ENCODE measurements at regions not wholly inside any gene's neighbourhood (a gene's known extent, or its start where the extent isn't known, plus 50 kb on each side); places are given as distances from the start of the nearest gene placed in this dataset.
"Not testable (repeated sequence)": the region's sequence is repeated elsewhere in the genome, so short reads cannot be mapped to it uniquely, and the experiment has no call there.

DNA sequence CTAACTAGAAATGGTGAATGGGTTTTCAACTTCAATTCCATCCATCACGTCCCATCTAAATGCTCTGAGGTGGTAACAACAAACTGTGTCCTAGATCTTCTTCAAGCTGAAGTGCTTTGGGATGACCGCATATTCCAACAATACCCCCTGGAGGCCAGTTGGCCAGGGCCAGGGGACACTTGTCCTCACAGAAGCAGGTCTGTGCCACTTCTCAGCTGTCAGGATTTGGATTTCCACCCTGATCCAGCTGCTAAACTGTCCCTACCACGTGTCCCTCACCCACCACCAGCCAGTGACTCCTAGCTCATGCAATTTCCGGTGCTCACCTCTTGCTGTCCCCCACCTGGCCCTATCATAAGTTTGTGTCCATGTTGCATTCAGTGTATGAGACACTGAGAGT, 633.0 kb downstream of the PRIM2 start:
- TF ChIP-seq, protein P1, sequence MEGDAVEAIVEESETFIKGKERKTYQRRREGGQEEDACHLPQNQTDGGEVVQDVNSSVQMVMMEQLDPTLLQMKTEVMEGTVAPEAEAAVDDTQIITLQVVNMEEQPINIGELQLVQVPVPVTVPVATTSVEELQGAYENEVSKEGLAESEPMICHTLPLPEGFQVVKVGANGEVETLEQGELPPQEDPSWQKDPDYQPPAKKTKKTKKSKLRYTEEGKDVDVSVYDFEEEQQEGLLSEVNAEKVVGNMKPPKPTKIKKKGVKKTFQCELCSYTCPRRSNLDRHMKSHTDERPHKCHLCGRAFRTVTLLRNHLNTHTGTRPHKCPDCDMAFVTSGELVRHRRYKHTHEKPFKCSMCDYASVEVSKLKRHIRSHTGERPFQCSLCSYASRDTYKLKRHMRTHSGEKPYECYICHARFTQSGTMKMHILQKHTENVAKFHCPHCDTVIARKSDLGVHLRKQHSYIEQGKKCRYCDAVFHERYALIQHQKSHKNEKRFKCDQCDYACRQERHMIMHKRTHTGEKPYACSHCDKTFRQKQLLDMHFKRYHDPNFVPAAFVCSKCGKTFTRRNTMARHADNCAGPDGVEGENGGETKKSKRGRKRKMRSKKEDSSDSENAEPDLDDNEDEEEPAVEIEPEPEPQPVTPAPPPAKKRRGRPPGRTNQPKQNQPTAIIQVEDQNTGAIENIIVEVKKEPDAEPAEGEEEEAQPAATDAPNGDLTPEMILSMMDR (IDR thresholded peaks at IDR 0.05 in 2 of 3, conservative IDR thresholded peaks at IDR 0.05 in 1 of 3; ENCODE audit: borderline replicate concordance in 1 of 3, insufficient read depth in 1 of 3, low read depth in 2 of 3, low read length in 2 of 3) = not testable (repeated sequence)
- not testable (repeated sequence) for TF ChIP-seq EZH2 (IDR thresholded peaks at IDR 0.05); POLR2A (IDR thresholded peaks at IDR 0.05; ENCODE audit: borderline replicate concordance, extremely low read depth, insufficient read depth, insufficient read length); ZFX (IDR thresholded peaks at IDR 0.05)
- TF ChIP-seq, protein P2, sequence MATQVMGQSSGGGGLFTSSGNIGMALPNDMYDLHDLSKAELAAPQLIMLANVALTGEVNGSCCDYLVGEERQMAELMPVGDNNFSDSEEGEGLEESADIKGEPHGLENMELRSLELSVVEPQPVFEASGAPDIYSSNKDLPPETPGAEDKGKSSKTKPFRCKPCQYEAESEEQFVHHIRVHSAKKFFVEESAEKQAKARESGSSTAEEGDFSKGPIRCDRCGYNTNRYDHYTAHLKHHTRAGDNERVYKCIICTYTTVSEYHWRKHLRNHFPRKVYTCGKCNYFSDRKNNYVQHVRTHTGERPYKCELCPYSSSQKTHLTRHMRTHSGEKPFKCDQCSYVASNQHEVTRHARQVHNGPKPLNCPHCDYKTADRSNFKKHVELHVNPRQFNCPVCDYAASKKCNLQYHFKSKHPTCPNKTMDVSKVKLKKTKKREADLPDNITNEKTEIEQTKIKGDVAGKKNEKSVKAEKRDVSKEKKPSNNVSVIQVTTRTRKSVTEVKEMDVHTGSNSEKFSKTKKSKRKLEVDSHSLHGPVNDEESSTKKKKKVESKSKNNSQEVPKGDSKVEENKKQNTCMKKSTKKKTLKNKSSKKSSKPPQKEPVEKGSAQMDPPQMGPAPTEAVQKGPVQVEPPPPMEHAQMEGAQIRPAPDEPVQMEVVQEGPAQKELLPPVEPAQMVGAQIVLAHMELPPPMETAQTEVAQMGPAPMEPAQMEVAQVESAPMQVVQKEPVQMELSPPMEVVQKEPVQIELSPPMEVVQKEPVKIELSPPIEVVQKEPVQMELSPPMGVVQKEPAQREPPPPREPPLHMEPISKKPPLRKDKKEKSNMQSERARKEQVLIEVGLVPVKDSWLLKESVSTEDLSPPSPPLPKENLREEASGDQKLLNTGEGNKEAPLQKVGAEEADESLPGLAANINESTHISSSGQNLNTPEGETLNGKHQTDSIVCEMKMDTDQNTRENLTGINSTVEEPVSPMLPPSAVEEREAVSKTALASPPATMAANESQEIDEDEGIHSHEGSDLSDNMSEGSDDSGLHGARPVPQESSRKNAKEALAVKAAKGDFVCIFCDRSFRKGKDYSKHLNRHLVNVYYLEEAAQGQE (IDR thresholded peaks at IDR 0.05; ENCODE audit: low read depth) = not testable (repeated sequence)
